HepG2 (cell line): ENCODE measurements at regions not wholly inside any gene's neighbourhood (a gene's known extent, or its start where the extent isn't known, plus 50 kb on each side); places are given as distances from the start of the nearest gene placed in this dataset.

Experiments
- AHDC1 ChIP-seq: sonication (generic); formaldehyde crosslinking; IDR thresholded peaks from 2 replicates; pipeline ENCODE4 v1.5.1; 2020; ENCODE audit warnings: mild to moderate bottlenecking, missing genetic modification reagents, borderline replicate concordance
- CAMTA2 ChIP-seq: sonication (generic); formaldehyde crosslinking; IDR thresholded peaks from 2 replicates; pipeline ENCODE4 v1.4.0; 2020; ENCODE audit warnings: mild to moderate bottlenecking, missing genetic modification reagents, borderline replicate concordance
- E2F1 ChIP-seq: sonication (generic); formaldehyde crosslinking; IDR thresholded peaks from 2 replicates; pipeline ENCODE4 v1.5.0; 2020; ENCODE audit warnings: missing genetic modification reagents
- EZH2 ChIP-seq: conservative IDR thresholded peaks from 2 replicates; pipeline ENCODE4 v1.6.1; 2012; ENCODE audit warnings: mild to moderate bottlenecking, low read depth, low read length, moderate library complexity
- HMGXB3 ChIP-seq: sonication (generic); formaldehyde crosslinking; IDR thresholded peaks from 2 replicates; pipeline ENCODE4 v1.4.0; 2020; ENCODE audit warnings: missing genetic modification reagents, borderline replicate concordance
- ZBTB46 ChIP-seq: sonication (generic); formaldehyde crosslinking; IDR thresholded peaks from 2 replicates; pipeline ENCODE4 v1.4.0; 2020; ENCODE audit warnings: mild to moderate bottlenecking, missing genetic modification reagents, borderline replicate concordance
- ZNF44 ChIP-seq: sonication (generic); formaldehyde crosslinking; IDR thresholded peaks from 2 replicates; pipeline ENCODE4 v1.5.1; 2020; ENCODE audit warnings: mild to moderate bottlenecking, missing genetic modification reagents
- ZSCAN21 ChIP-seq: sonication (generic); formaldehyde crosslinking; IDR thresholded peaks from 2 replicates; pipeline ENCODE4 v1.8.0; 2022; ENCODE audit warnings: mild to moderate bottlenecking, missing genetic modification reagents, moderate library complexity, borderline replicate concordance

GRCh38 chr3:153337369-153337768 is 175.3 kb downstream of the RAP2B start (continued):
- no peak for TF ChIP-seq E2F1
- no peak for TF ChIP-seq EZH2
- no peak for TF ChIP-seq ZNF44
- no peak for TF ChIP-seq AHDC1 (CRISPR knock-in tag)
- no peak for TF ChIP-seq ZSCAN21 (CRISPR knock-in tag)
- no peak for TF ChIP-seq HMGXB3 (CRISPR knock-in tag)
- TF ChIP-seq CAMTA2, result no peak
- no peak for TF ChIP-seq ZBTB46 (CRISPR knock-in tag)
